Endothelial cell of umbilical vein (primary cell): ENCODE measurements at regions not wholly inside any gene's neighbourhood (a gene's known extent, or its start where the extent isn't known, plus 50 kb on each side); places are given as distances from the start of the nearest gene placed in this dataset.

Experiments used
- BruUV-seq: library from RNA; stranded (reverse); fragments of 400-500 nt; replicated peaks from 2 replicates; lab custom pipeline; 2021; lab: Mats Ljungman, UMichigan
- CTCF ChIA-PET: fragments of 300-600, 350-600 bp; sonication (Branson Sonifier 250); formaldehyde crosslinking; loops from one replicate; lab custom pipeline; 2021; ENCODE audit warnings: antibody characterized with exemption, inconsistent platforms; lab: Charles Lee
- POLR2A ChIA-PET: fragments of 300-600, 350-600 bp; sonication (Branson Sonifier 250); formaldehyde crosslinking; loops from one replicate; lab custom pipeline; 2021; ENCODE audit warnings: antibody characterized with exemption, inconsistent platforms; lab: Charles Lee
- DNase-seq: peaks from one replicate; pipeline ENCODE4 v3.0.0-alpha.2; 2011; ENCODE audit warnings: low read depth, low spot score
- FAIRE-seq: peaks from 2 replicates; lab custom pipeline; 2011; peaks lifted over from hg19 to GRCh38; lab: Jason Lieb, UNC
- H2AFZ ChIP-seq: 2 replicates; pipeline ENCODE4 v1.6.0; 2012; ENCODE audit warnings: low read depth, low read length, control low read depth, inconsistent platforms
- H3K27ac ChIP-seq: 2 replicates; pipeline ENCODE4 v1.5.1; 2011; ENCODE audit warnings: low read depth, mild to moderate bottlenecking, control low read depth, low read length, moderate library complexity; ENCODE audit not compliant: insufficient read depth
- H3K27me3 ChIP-seq, 2 experiments: 2 replicates each; pipeline versions ENCODE4 v1.6.0 to v1.6.1; 2011; ENCODE audit warnings: low read length in 2 of 2, mixed read lengths in 1 of 2; ENCODE audit not compliant: control insufficient read depth in 2 of 2, insufficient read depth in 2 of 2
- H3K36me3 ChIP-seq, 2 experiments: 2 replicates in 1 of 2; 3 replicates in 1 of 2; pipeline ENCODE4 v1.5.1; 2011; ENCODE audit warnings: low read length in 2 of 2, mild to moderate bottlenecking in 1 of 2, moderate library complexity in 1 of 2; ENCODE audit not compliant: control insufficient read depth in 2 of 2, insufficient read depth in 2 of 2; ENCODE audit errors: extremely low read depth in 1 of 2
- H3K4me1 ChIP-seq: 3 replicates; pipeline ENCODE4 v1.5.1; 2011; ENCODE audit warnings: mild to moderate bottlenecking, low read length; ENCODE audit not compliant: control insufficient read depth, insufficient read depth; ENCODE audit errors: extremely low read depth
- H3K4me2 ChIP-seq: 2 replicates; pipeline ENCODE4 v1.6.1; 2011; ENCODE audit warnings: low read length, control low read depth, mixed read lengths; ENCODE audit not compliant: insufficient read depth
- H3K4me3 ChIP-seq, 3 experiments: fragments of 200-600 bp in 1 of 3; sonication (generic), shearing (Covaris generic) in 1 of 3; replicated peaks in 1 of 3; 2 replicates each; pipeline ENCODE4 v1.5.1; 2011 to 2016; ENCODE audit warnings: control low read depth in 3 of 3, low read length in 3 of 3, mild to moderate bottlenecking in 2 of 3, inconsistent platforms in 1 of 3, low read depth in 1 of 3, moderate library complexity in 1 of 3; ENCODE audit not compliant: insufficient read depth in 1 of 3
- H3K79me2 ChIP-seq: 2 replicates; pipeline ENCODE4 v1.6.0; 2012; ENCODE audit warnings: low read length, inconsistent platforms; ENCODE audit not compliant: control insufficient read depth, insufficient read depth
- H3K9ac ChIP-seq: replicated peaks from 2 replicates; pipeline ENCODE3; 2011; ENCODE audit warnings: low read length, control low read depth; ENCODE audit not compliant: insufficient read depth; ENCODE audit errors: extremely low read depth
- H3K9me1 ChIP-seq: replicated peaks from 3 replicates; pipeline ENCODE4 v1.6.0; 2011; ENCODE audit warnings: mild to moderate bottlenecking, low read length; ENCODE audit not compliant: control insufficient read depth, insufficient read depth; ENCODE audit errors: extremely low read depth
- H3K9me3 ChIP-seq: replicated peaks from 2 replicates; pipeline ENCODE4 v1.5.1; 2012; ENCODE audit warnings: low read length, inconsistent platforms; ENCODE audit not compliant: control insufficient read depth, insufficient read depth
- H4K20me1 ChIP-seq: replicated peaks from 2 replicates; pipeline ENCODE3; 2011; ENCODE audit warnings: mild to moderate bottlenecking, low read length; ENCODE audit not compliant: control insufficient read depth, insufficient read depth; ENCODE audit errors: extremely low read depth
- CTCF ChIP-seq, 2 donors: IDR thresholded peaks; 1 replicate in 1 of 2; 2 replicates in 1 of 2; pipeline ENCODE4 v1.5.1; 2011; ENCODE audit warnings: low read length in 2 of 2, mild to moderate bottlenecking in 2 of 2, moderate library complexity in 2 of 2, control low read depth in 1 of 2, inconsistent platforms in 1 of 2, low read depth in 1 of 2; ENCODE audit not compliant: insufficient read depth in 1 of 2; ENCODE audit errors: extremely low read depth in 1 of 2
- EZH2 ChIP-seq: IDR thresholded peaks from 2 replicates; pipeline ENCODE4 v1.6.1; 2012; ENCODE audit warnings: borderline replicate concordance, low read depth, mild to moderate bottlenecking, moderate library complexity, low read length, inconsistent platforms; ENCODE audit not compliant: severe bottlenecking
- FOS ChIP-seq: IDR thresholded peaks from 2 replicates; pipeline ENCODE4 v1.6.1; 2011; ENCODE audit warnings: mild to moderate bottlenecking, low read length, moderate library complexity, borderline replicate concordance; ENCODE audit not compliant: insufficient read depth
- GATA2 ChIP-seq: IDR thresholded peaks from 2 replicates; pipeline ENCODE4 v1.7.0; 2011; ENCODE audit warnings: low read depth, mild to moderate bottlenecking, moderate library complexity, mixed read lengths, low read length; ENCODE audit not compliant: insufficient read length, insufficient read depth
- JUN ChIP-seq: IDR thresholded peaks from 2 replicates; pipeline ENCODE4 v1.6.1; 2011; ENCODE audit warnings: borderline replicate concordance, low read depth; ENCODE audit not compliant: insufficient read length, insufficient read depth
- MAX ChIP-seq: IDR thresholded peaks from 2 replicates; pipeline ENCODE4 v1.6.1; 2011; ENCODE audit not compliant: insufficient read depth, insufficient read length
- MYC ChIP-seq: IDR thresholded peaks from one replicate; pipeline ENCODE4 v1.6.1; 2011; ENCODE audit warnings: mild to moderate bottlenecking, low read depth, low read length
- POLR2A ChIP-seq: IDR thresholded peaks from 2 replicates; pipeline ENCODE4 v1.6.1; 2012; ENCODE audit warnings: low read depth, mild to moderate bottlenecking, control low read depth, low read length
- POLR2AphosphoS5 ChIP-seq: IDR thresholded peaks from 2 replicates; pipeline ENCODE4 v1.6.1; 2012; ENCODE audit warnings: low read depth, mild to moderate bottlenecking, control low read depth, low read length, moderate library complexity; ENCODE audit not compliant: insufficient read depth
- dilution Hi-C: fragments of 300-500 bp; cut with MboI; formaldehyde crosslinking; loops from one replicate; pipeline ENCODE4 v1.15.0; 2019; ENCODE audit warnings: low sequenced_read_pairs; ENCODE audit not compliant: extremely low pct_ligation_motif_present
- intact Hi-C: fragments of 100-400 bp; cut with micrococcal nuclease; formaldehyde crosslinking; loops from one replicate; pipeline ENCODE4 v1.10.0; 2022

- Histone ChIP-seq H2AFZ (no peak overlapping the region), H3K36me3 (no peaks in the 10 kb centered on the region), H3K9me1 (no peaks in the 10 kb centered on the region), H3K9me3 (no peaks in the 10 kb centered on the region), H3K79me2 (no peaks in the 10 kb centered on the region), H3K4me3 (no peak overlapping the region), H3K27me3 (no peaks in the 10 kb centered on the region), H3K4me1 (no peaks in the 10 kb centered on the region), H3K4me2 (no peak overlapping the region), H4K20me1 (no peaks in the 10 kb centered on the region), H3K27ac (no peak overlapping the region), H3K9ac (no peak overlapping the region)
- no TSS peak for BruUV-seq
- no peak for FAIRE-seq
- CTCF ChIA-PET, result interaction anchor here (0.9 to 1.0 kb wide), 2 partner anchors 9 to 11 kb away, joined by 3 read pairs; no protein-coding TSS in a partner anchor
- TF ChIP-seq POLR2AphosphoS5 (no peak), MYC (no peak), POLR2A (no peak), FOS (no peak), MAX (no peak), JUN (no peak), CTCF (IDR thresholded peaks at IDR 0.05; ENCODE audit: extremely low read depth in 1 of 2, insufficient read depth in 1 of 2, low read depth in 1 of 2, low read length in 2 of 2) (no peak), EZH2 (no peak), GATA2 (no peak)
- intact Hi-C loops (no loop called here), dilution Hi-C loops (no loop called here)
- POLR2A ChIA-PET, result no interaction called here
- DNase-seq, result no peak
Measured at GRCh38 chr5:58392496-58392895, 67.4 kb downstream of the PLK2 start.
